Esophagus muscularis mucosa (tissue), 4 donors: ENCODE measurements at regions not wholly inside any gene's neighbourhood (a gene's known extent, or its start where the extent isn't known, plus 50 kb on each side); places are given as distances from the start of the nearest gene placed in this dataset.
"Not testable (repeated sequence)": the region's sequence is repeated elsewhere in the genome, so short reads cannot be mapped to it uniquely, and the experiment has no call there.

Experiments used
- DNase-seq: peaks from one replicate; pipeline ENCODE4 v3.0.0-alpha.2; 2017; ENCODE audit errors: extremely low spot score
- H3K27ac ChIP-seq, 4 donors: fragments of 200-600 bp; sonication (generic); replicated peaks in 1 of 4; 1 replicate in 3 of 4; 2 replicates in 1 of 4; pipeline ENCODE4 v1.5.1; 2016 to 2019; ENCODE audit warnings: mild to moderate bottlenecking in 1 of 4
- H3K27me3 ChIP-seq, 4 donors: fragments of 200-600 bp; sonication (generic); one replicate each; pipeline versions ENCODE4 v1.5.1 to v1.6.0; 2016 to 2019
- H3K36me3 ChIP-seq, 4 donors: fragments of 200-600 bp; sonication (generic); one replicate each; pipeline ENCODE4 v1.5.1; 2016 to 2019
- H3K4me1 ChIP-seq, 4 donors: fragments of 200-600 bp; sonication (generic); one replicate each; pipeline ENCODE4 v1.5.1; 2016 to 2019
- H3K4me3 ChIP-seq, 4 donors: fragments of 200-600 bp; sonication (generic); 1 replicate in 2 of 4; 2 replicates in 2 of 4; pipeline ENCODE4 v1.5.1; 2016 to 2019; ENCODE audit warnings: mild to moderate bottlenecking in 4 of 4, moderate library complexity in 1 of 4
- H3K9me3 ChIP-seq, 4 donors: fragments of 200-600 bp; sonication (generic); 1 replicate in 3 of 4; 2 replicates in 1 of 4; pipeline ENCODE4 v1.5.1; 2016 to 2019
- WGBS: methylation state at CpG from one replicate; pipeline ENCODE4 v1.1.5; 2018; 5-methylcytosine and 5-hydroxymethylcytosine counted together
- intact Hi-C: fragments of 100-400 bp; cut with DNase I; formaldehyde crosslinking; loops from one replicate; pipeline ENCODE4 v1.15.1; 2023

GRCh38 chr9:67334727-67335572, 342.6 kb upstream of the SPATA31A3 start:
- no CpG with 5 or more reads among the region's 9 CpGs for WGBS
- DNase-seq = not testable (repeated sequence)

GRCh38 chr9:67331634-67332033, 339.3 kb upstream of the SPATA31A3 start:
- WGBS = no CpG with 5 or more reads among the region's 2 CpGs
- H3K27me3 ChIP-seq, H3K36me3 ChIP-seq, H3K4me1 ChIP-seq, H3K4me3 ChIP-seq, H3K9me3 ChIP-seq, DNase-seq, intact Hi-C loops, H3K27ac ChIP-seq: not testable (repeated sequence)

More at GRCh38 chr9:67334727-67335572, 342.6 kb upstream of the SPATA31A3 start:
- H3K9me3 ChIP-seq, H3K27me3 ChIP-seq, H3K4me1 ChIP-seq, intact Hi-C loops, H3K27ac ChIP-seq, H3K36me3 ChIP-seq, H3K4me3 ChIP-seq: not testable (repeated sequence)

GRCh38 chr9:67313409-67313808, 321.1 kb upstream of the SPATA31A3 start:
- H3K36me3 ChIP-seq, DNase-seq, H3K27ac ChIP-seq, intact Hi-C loops, H3K4me1 ChIP-seq, H3K27me3 ChIP-seq, H3K9me3 ChIP-seq, H3K4me3 ChIP-seq: not testable (repeated sequence)
- WGBS = no CpG with 5 or more reads among the region's 2 CpGs

GRCh38 chr9:67312504-67312903, 320.2 kb upstream of the SPATA31A3 start:
- DNase-seq, intact Hi-C loops, H3K4me1 ChIP-seq, H3K27ac ChIP-seq, H3K4me3 ChIP-seq, H3K9me3 ChIP-seq, H3K27me3 ChIP-seq, H3K36me3 ChIP-seq: not testable (repeated sequence)
- WGBS = no CpG with 5 or more reads among the region's 5 CpGs

GRCh38 chr9:67307109-67307508, 314.8 kb upstream of the SPATA31A3 start:
- H3K27ac ChIP-seq, H3K27me3 ChIP-seq, DNase-seq, H3K36me3 ChIP-seq, H3K4me3 ChIP-seq, intact Hi-C loops, H3K9me3 ChIP-seq, H3K4me1 ChIP-seq: not testable (repeated sequence)
- no CpG with 5 or more reads among the region's 8 CpGs for WGBS

GRCh38 chr9:67288797-67289196, 296.4 kb upstream of the SPATA31A3 start:
- H3K27ac ChIP-seq, H3K4me1 ChIP-seq, H3K36me3 ChIP-seq, H3K9me3 ChIP-seq, H3K27me3 ChIP-seq, DNase-seq, H3K4me3 ChIP-seq, intact Hi-C loops: not testable (repeated sequence)
- no CpG with 5 or more reads among the region's 6 CpGs for WGBS

GRCh38 chr9:67288117-67288735, 295.9 kb upstream of the SPATA31A3 start:
- H3K9me3 ChIP-seq, H3K4me1 ChIP-seq, H3K36me3 ChIP-seq, H3K4me3 ChIP-seq, intact Hi-C loops, H3K27me3 ChIP-seq, H3K27ac ChIP-seq, DNase-seq: not testable (repeated sequence)
- no CpG with 5 or more reads among the region's 46 CpGs for WGBS

GRCh38 chr9:67284299-67284698, 291.9 kb upstream of the SPATA31A3 start:
- H3K27me3 ChIP-seq, H3K4me1 ChIP-seq, H3K36me3 ChIP-seq, H3K27ac ChIP-seq, DNase-seq, intact Hi-C loops, H3K9me3 ChIP-seq, H3K4me3 ChIP-seq: not testable (repeated sequence)
- no CpG with 5 or more reads among the region's 6 CpGs for WGBS

- H3K9me3 ChIP-seq, H3K4me3 ChIP-seq, DNase-seq, H3K27ac ChIP-seq, intact Hi-C loops, H3K36me3 ChIP-seq, H3K4me1 ChIP-seq, H3K27me3 ChIP-seq: not testable (repeated sequence)
- WGBS = no CpG with 5 or more reads among the region's 4 CpGs
These were observed 289.2 kb upstream of the SPATA31A3 start for GRCh38 chr9:67281574-67281973.

GRCh38 chr9:67269692-67270091, 277.3 kb upstream of the SPATA31A3 start:
- intact Hi-C loops, H3K27ac ChIP-seq, H3K27me3 ChIP-seq, H3K9me3 ChIP-seq, H3K36me3 ChIP-seq, DNase-seq, H3K4me3 ChIP-seq, H3K4me1 ChIP-seq: not testable (repeated sequence)
- no CpG with 5 or more reads among the region's 1 CpG for WGBS

- H3K4me3 ChIP-seq, H3K9me3 ChIP-seq, H3K36me3 ChIP-seq, H3K27ac ChIP-seq, H3K4me1 ChIP-seq, intact Hi-C loops, H3K27me3 ChIP-seq, DNase-seq: not testable (repeated sequence)
- WGBS = no CpG with 5 or more reads among the region's 6 CpGs
These were observed 265.5 kb upstream of the SPATA31A3 start for GRCh38 chr9:67257894-67258293.

GRCh38 chr9:67248967-67249366, 256.6 kb upstream of the SPATA31A3 start:
- no CpG with 5 or more reads among the region's 1 CpG for WGBS
- DNase-seq, H3K9me3 ChIP-seq, H3K27me3 ChIP-seq, H3K36me3 ChIP-seq, H3K4me1 ChIP-seq, intact Hi-C loops, H3K27ac ChIP-seq, H3K4me3 ChIP-seq: not testable (repeated sequence)

- H3K36me3 ChIP-seq, H3K27ac ChIP-seq, H3K4me1 ChIP-seq, H3K4me3 ChIP-seq, H3K9me3 ChIP-seq, H3K27me3 ChIP-seq, DNase-seq, intact Hi-C loops: not testable (repeated sequence)
- WGBS = 98% methylated on average over 8 of the region's 16 CpGs
These were observed 219.7 kb upstream of the SPATA31A3 start for GRCh38 chr9:67212073-67212472.
